ENCODE measurements at regions not wholly inside any gene's neighbourhood (a gene's known extent, or its start where the extent isn't known, plus 50 kb on each side); places are given as distances from the start of the nearest gene placed in this dataset.
"Not testable (repeated sequence)": the region's sequence is repeated elsewhere in the genome, so short reads cannot be mapped to it uniquely, and the experiment has no call there.

- no peak overlapping the region for H3K27ac ChIP-seq
- no peak for TF ChIP-seq CTCF (IDR thresholded peaks at IDR 0.05; ENCODE audit: low read depth, low read length)
- no peaks in the 10 kb centered on the region for H3K9me3 ChIP-seq (ENCODE audit: low read depth)
- DNase-seq (ENCODE audit: low read depth in 1 of 2, low spot score in 1 of 2) = no peak
- H3K36me3 ChIP-seq = no peaks in the 10 kb centered on the region
- no peak overlapping the region for H3K4me3 ChIP-seq
- H3K27me3 ChIP-seq = no peaks in the 10 kb centered on the region
- no peaks in the 10 kb centered on the region for H3K4me1 ChIP-seq (ENCODE audit: low read depth)
These were observed 130.5 kb upstream of the MXRA5 start for GRCh38 chrX:3476973-3477372.

GRCh38 chrX:3470211-3470679 lies 123.8 kb upstream of the MXRA5 start:
- H3K27ac ChIP-seq; H3K27me3 ChIP-seq; H3K4me3 ChIP-seq; H3K36me3 ChIP-seq; H3K4me1 ChIP-seq (ENCODE audit: low read depth); H3K9me3 ChIP-seq (ENCODE audit: low read depth): not testable (repeated sequence)
- DNase-seq (ENCODE audit: low read depth in 1 of 2, low spot score in 1 of 2) = peak in 1 of 2 donors; percentile 70

GRCh38 chrX:3468031-3468430 lies 121.6 kb upstream of the MXRA5 start:
- no peak for TF ChIP-seq CTCF (IDR thresholded peaks at IDR 0.05; ENCODE audit: low read depth, low read length)
- Histone ChIP-seq H3K4me1 (ENCODE audit: low read depth) (no peaks in the 10 kb centered on the region), H3K27me3 (no peaks in the 10 kb centered on the region), H3K9me3 (ENCODE audit: low read depth) (no peaks in the 10 kb centered on the region), H3K27ac (no peak overlapping the region), H3K4me3 (no peak overlapping the region), H3K36me3 (no peaks in the 10 kb centered on the region)
- no peak for DNase-seq (ENCODE audit: low read depth in 1 of 2, low spot score in 1 of 2)

- Histone ChIP-seq H3K9me3 (ENCODE audit: low read depth) (no peaks in the 10 kb centered on the region), H3K4me3 (no peak overlapping the region), H3K27me3 (no peaks in the 10 kb centered on the region), H3K4me1 (ENCODE audit: low read depth) (no peaks in the 10 kb centered on the region), H3K36me3 (no peaks in the 10 kb centered on the region), H3K27ac (no peak overlapping the region)
- no peak for DNase-seq (ENCODE audit: low read depth in 1 of 2, low spot score in 1 of 2)
- TF ChIP-seq CTCF (IDR thresholded peaks at IDR 0.05; ENCODE audit: low read depth, low read length) = no peak
These were observed 118.6 kb upstream of the MXRA5 start for GRCh38 chrX:3465017-3465416.

GRCh38 chrX:3462166-3462508 lies 115.7 kb upstream of the MXRA5 start:
- Histone ChIP-seq H3K9me3 (ENCODE audit: low read depth) (no peaks in the 10 kb centered on the region), H3K36me3 (no peaks in the 10 kb centered on the region), H3K4me3 (no peak overlapping the region), H3K4me1 (ENCODE audit: low read depth) (no peaks in the 10 kb centered on the region), H3K27ac (no peak overlapping the region), H3K27me3 (no peaks in the 10 kb centered on the region)
- DNase-seq (ENCODE audit: low read depth in 1 of 2, low spot score in 1 of 2) = no peak
- no peak for TF ChIP-seq CTCF (IDR thresholded peaks at IDR 0.05; ENCODE audit: low read depth, low read length)

GRCh38 chrX:3461397-3462165 lies 115.1 kb upstream of the MXRA5 start:
- peak in 1 of 2 donors; percentile 9 for DNase-seq (ENCODE audit: low read depth in 1 of 2, low spot score in 1 of 2)
- Histone ChIP-seq H3K9me3 (ENCODE audit: low read depth) (no peaks in the 10 kb centered on the region), H3K27me3 (no peaks in the 10 kb centered on the region), H3K4me1 (ENCODE audit: low read depth) (no peaks in the 10 kb centered on the region), H3K36me3 (no peaks in the 10 kb centered on the region), H3K27ac (no peak overlapping the region), H3K4me3 (no peak overlapping the region)
- TF ChIP-seq CTCF (IDR thresholded peaks at IDR 0.05; ENCODE audit: low read depth, low read length) = no peak
